ENCODE measurements at regions not wholly inside any gene's neighbourhood (a gene's known extent, or its start where the extent isn't known, plus 50 kb on each side); places are given as distances from the start of the nearest gene placed in this dataset.

DNA sequence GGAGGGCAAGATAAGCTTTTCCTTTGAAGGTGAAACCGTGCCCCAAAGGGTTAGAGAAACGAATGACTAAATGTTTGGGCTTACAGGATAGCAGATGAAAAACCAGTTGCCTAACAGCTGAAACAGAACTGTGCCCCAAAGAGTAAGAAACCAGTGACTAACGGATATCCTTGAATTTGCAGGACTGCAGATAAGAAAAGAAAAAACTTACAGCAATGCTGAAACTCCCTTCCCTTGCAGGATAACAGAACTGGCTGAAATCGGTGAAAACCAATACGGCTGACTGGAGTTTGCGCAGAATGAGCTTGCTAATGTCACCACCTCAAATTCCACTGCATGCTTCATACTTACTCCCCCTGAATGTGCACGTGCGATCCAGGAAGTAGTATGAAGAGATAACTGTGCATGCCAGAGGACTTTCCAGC is 175.2 kb upstream of the NLRP1 start:
- TF ChIP-seq REST (IDR thresholded peaks at IDR 0.05; ENCODE audit: insufficient read depth in 1 of 2, low read depth in 2 of 2, low read length in 2 of 2) (no peak), TAF1 (IDR thresholded peaks at IDR 0.05; ENCODE audit: borderline replicate concordance, insufficient read depth, low read length) (no peak)
